ENCODE measurements at regions not wholly inside any gene's neighbourhood (a gene's known extent, or its start where the extent isn't known, plus 50 kb on each side); places are given as distances from the start of the nearest gene placed in this dataset.

DNA sequence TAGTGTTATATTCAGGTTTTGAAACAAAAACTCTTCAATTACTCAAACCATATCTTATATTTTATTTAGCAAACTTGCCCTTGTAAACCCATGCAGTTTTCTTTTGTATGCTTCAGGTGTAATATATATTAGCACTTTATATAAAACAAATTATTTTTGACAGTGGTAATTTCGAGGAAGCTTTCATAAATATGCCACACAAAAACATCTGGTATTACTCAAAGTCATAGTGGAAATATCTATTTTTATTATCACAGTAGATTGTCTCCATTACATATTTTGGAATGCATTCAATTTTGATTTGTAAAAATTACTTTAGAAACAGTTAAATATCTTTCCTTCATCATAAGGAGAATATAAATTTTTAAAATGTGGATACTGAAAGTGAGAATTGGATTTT, 89.1 kb upstream of the FIBIN start:
- no peak for TF ChIP-seq CREM (IDR thresholded peaks at IDR 0.05; ENCODE audit: low read depth)
- TF ChIP-seq CEBPB (IDR thresholded peaks at IDR 0.05; ENCODE audit: borderline replicate concordance in 1 of 2, low read depth in 2 of 2, low read length in 2 of 2), result no peak
- TF ChIP-seq HCFC1 (IDR thresholded peaks at IDR 0.05; ENCODE audit: low read length), result no peak
- no peak for TF ChIP-seq HDAC6 (IDR thresholded peaks at IDR 0.05; ENCODE audit: unreplicated experiment)
- TF ChIP-seq DPF2 (IDR thresholded peaks at IDR 0.05), result no peak
- no peak for TF ChIP-seq MXI1 (IDR thresholded peaks at IDR 0.05; ENCODE audit: low read depth, low read length)
- no peak for TF ChIP-seq EZH2 (IDR thresholded peaks at IDR 0.05; ENCODE audit: borderline replicate concordance, control insufficient read depth, low read depth, low read length)
- TF ChIP-seq EGR1 (IDR thresholded peaks at IDR 0.05; ENCODE audit: borderline replicate concordance in 1 of 2, low read depth in 2 of 2, low read length in 2 of 2), result no peak
- TF ChIP-seq CTCF (IDR thresholded peaks at IDR 0.05 in 2 of 3, conservative IDR thresholded peaks at IDR 0.05 in 1 of 3; ENCODE audit: control insufficient read depth in 2 of 3, extremely low read depth in 1 of 3, insufficient read depth in 1 of 3, low read depth in 3 of 3, low read length in 3 of 3), result no peak
- TF ChIP-seq ZNF622 (IDR thresholded peaks at IDR 0.05), result no peak
- no peak for TF ChIP-seq BHLHE40 (IDR thresholded peaks at IDR 0.05; ENCODE audit: borderline replicate concordance in 1 of 2, low read depth in 2 of 2, low read length in 1 of 2)
- no peak for TF ChIP-seq POLR2A (IDR thresholded peaks at IDR 0.05; ENCODE audit: low read depth, low read length)

Data from GM12878 (cell line).